ENCODE measurements at regions not wholly inside any gene's neighbourhood (a gene's known extent, or its start where the extent isn't known, plus 50 kb on each side); places are given as distances from the start of the nearest gene placed in this dataset.

- no peak for DNase-seq (ENCODE audit: low spot score)
- Histone ChIP-seq H3K9me2 (ENCODE audit: insufficient read depth, low read length) (no peaks in the 10 kb centered on the region), H3K4me2 (ENCODE audit: low read length) (no peak overlapping the region), H2AFZ (ENCODE audit: low read length) (no peak overlapping the region), H3K79me2 (ENCODE audit: insufficient read depth, low read depth, low read length) (no peaks in the 10 kb centered on the region), H4K20me1 (ENCODE audit: insufficient read depth, low read length) (no peaks in the 10 kb centered on the region), H3K9me3 (ENCODE audit: low read length) (no peaks in the 10 kb centered on the region), H3K4me3 (ENCODE audit: low read depth, low read length, poor library complexity, severe bottlenecking) (no peak overlapping the region), H3K36me3 (ENCODE audit: insufficient read depth, low read length) (no peaks in the 10 kb centered on the region), H3K27ac (ENCODE audit: low read depth, low read length, poor library complexity, severe bottlenecking) (no peak overlapping the region), H3K4me1 (ENCODE audit: insufficient read depth, low read length, poor library complexity, severe bottlenecking) (no peaks in the 10 kb centered on the region)
- POLR2A ChIA-PET: no interaction called here
- CTCF ChIA-PET (ENCODE audit: unreplicated experiment): no interaction called here
- intact Hi-C loops (cut with micrococcal nuclease; ENCODE audit: unreplicated experiment): no loop called here
- no peak for TF ChIP-seq EZH2phosphoT487 (IDR thresholded peaks at IDR 0.05; ENCODE audit: borderline replicate concordance, low read depth, low read length)
- TF ChIP-seq CTCF (conservative IDR thresholded peaks at IDR 0.05; ENCODE audit: low read length): no peak
- BruUV-seq (replicated peaks): no TSS peak
These were observed 73.6 kb upstream of the ADTRP start for GRCh38 chr6:11852061-11852651.

- H3K36me3 ChIP-seq (ENCODE audit: insufficient read depth, low read length): no peaks in the 10 kb centered on the region
- intact Hi-C loops (cut with micrococcal nuclease; ENCODE audit: unreplicated experiment): no loop called here
- no TSS peak for BruUV-seq (replicated peaks)
- no peaks in the 10 kb centered on the region for H3K79me2 ChIP-seq (ENCODE audit: insufficient read depth, low read depth, low read length)
- H3K27ac ChIP-seq (ENCODE audit: low read depth, low read length, poor library complexity, severe bottlenecking): no peak overlapping the region
- no peaks in the 10 kb centered on the region for H3K4me1 ChIP-seq (ENCODE audit: insufficient read depth, low read length, poor library complexity, severe bottlenecking)
- POLR2A ChIA-PET: no interaction called here
- H3K4me3 ChIP-seq (ENCODE audit: low read depth, low read length, poor library complexity, severe bottlenecking): no peak overlapping the region
- H2AFZ ChIP-seq (ENCODE audit: low read length): no peak overlapping the region
- H3K9me3 ChIP-seq (ENCODE audit: low read length): no peaks in the 10 kb centered on the region
- no peak overlapping the region for H3K4me2 ChIP-seq (ENCODE audit: low read length)
- CTCF ChIA-PET (ENCODE audit: unreplicated experiment): no interaction called here
- TF ChIP-seq EZH2phosphoT487 (IDR thresholded peaks at IDR 0.05; ENCODE audit: borderline replicate concordance, low read depth, low read length) (no peak), CTCF (conservative IDR thresholded peaks at IDR 0.05; ENCODE audit: low read length) (no peak)
- no peaks in the 10 kb centered on the region for H3K9me2 ChIP-seq (ENCODE audit: insufficient read depth, low read length)
- no peaks in the 10 kb centered on the region for H4K20me1 ChIP-seq (ENCODE audit: insufficient read depth, low read length)
- no peak for DNase-seq (ENCODE audit: low spot score)
These were observed 72.8 kb upstream of the ADTRP start for GRCh38 chr6:11851387-11851786.

GRCh38 chr6:11848852-11849731, 70.5 kb upstream of the ADTRP start:
- H3K4me1 ChIP-seq (ENCODE audit: insufficient read depth, low read length, poor library complexity, severe bottlenecking): no peaks in the 10 kb centered on the region
- H3K4me2 ChIP-seq (ENCODE audit: low read length): no peak overlapping the region
- H4K20me1 ChIP-seq (ENCODE audit: insufficient read depth, low read length): no peaks in the 10 kb centered on the region
- no peaks in the 10 kb centered on the region for H3K79me2 ChIP-seq (ENCODE audit: insufficient read depth, low read depth, low read length)
- H2AFZ ChIP-seq (ENCODE audit: low read length): no peak overlapping the region
- no TSS peak for BruUV-seq (replicated peaks)
- H3K4me3 ChIP-seq (ENCODE audit: low read depth, low read length, poor library complexity, severe bottlenecking): no peak overlapping the region
- H3K9me3 ChIP-seq (ENCODE audit: low read length): no peaks in the 10 kb centered on the region
- ChIA-PET POLR2A (no interaction called here), CTCF (ENCODE audit: unreplicated experiment) (no interaction called here)
- DNase-seq (ENCODE audit: low spot score): no peak
- H3K9me2 ChIP-seq (ENCODE audit: insufficient read depth, low read length): no peaks in the 10 kb centered on the region
- TF ChIP-seq CTCF (conservative IDR thresholded peaks at IDR 0.05; ENCODE audit: low read length): no peak
- TF ChIP-seq EZH2phosphoT487 (IDR thresholded peaks at IDR 0.05; ENCODE audit: borderline replicate concordance, low read depth, low read length): no peak
- no peak overlapping the region for H3K27ac ChIP-seq (ENCODE audit: low read depth, low read length, poor library complexity, severe bottlenecking)
- intact Hi-C loops (cut with micrococcal nuclease; ENCODE audit: unreplicated experiment): no loop called here
- no peaks in the 10 kb centered on the region for H3K36me3 ChIP-seq (ENCODE audit: insufficient read depth, low read length)

All from OCI-LY7 (cell line).